GM12874 (cell line): ENCODE measurements at regions not wholly inside any gene's neighbourhood (a gene's known extent, or its start where the extent isn't known, plus 50 kb on each side); places are given as distances from the start of the nearest gene placed in this dataset.

Experiments
- CTCF ChIP-seq: IDR thresholded peaks from 2 replicates; pipeline ENCODE4 v1.5.1; 2011; ENCODE audit warnings: low read depth, mild to moderate bottlenecking, control low read depth, low read length, moderate library complexity; ENCODE audit not compliant: insufficient read depth

GRCh38 chr3:144466540-144466939, 494.9 kb downstream of the DIPK2A start:
- TF ChIP-seq CTCF = no peak

- no peak for TF ChIP-seq CTCF
Observed at GRCh38 chr3:144470666-144471065, 499.0 kb downstream of the DIPK2A start.

GRCh38 chr3:144477593-144477992, 506.0 kb downstream of the DIPK2A start:
- TF ChIP-seq CTCF = no peak

GRCh38 chr3:144480416-144480919, 508.8 kb downstream of the DIPK2A start:
- TF ChIP-seq CTCF = no peak

GRCh38 chr3:144482876-144483275, 511.3 kb downstream of the DIPK2A start:
- TF ChIP-seq CTCF = no peak

GRCh38 chr3:144487011-144487410, 515.4 kb downstream of the DIPK2A start:
- no peak for TF ChIP-seq CTCF

- no peak for TF ChIP-seq CTCF
Observed at GRCh38 chr3:144488927-144489326, 517.3 kb downstream of the DIPK2A start.

- TF ChIP-seq CTCF = no peak
Observed at GRCh38 chr3:144491333-144491732, 519.7 kb downstream of the DIPK2A start.
